Ectodermal cell (in vitro differentiated cells): ENCODE measurements at regions not wholly inside any gene's neighbourhood (a gene's known extent, or its start where the extent isn't known, plus 50 kb on each side); places are given as distances from the start of the nearest gene placed in this dataset.

ENCODE experiments used
- H3K27ac ChIP-seq: 2 replicates; pipeline ENCODE4 v1.7.0; 2013; ENCODE audit warnings: mild to moderate bottlenecking, low read depth, low read length; ENCODE audit not compliant: insufficient read depth, poor library complexity, severe bottlenecking
- H3K27me3 ChIP-seq: 2 replicates; pipeline ENCODE4 v1.7.0; 2013; ENCODE audit warnings: mild to moderate bottlenecking, low read length; ENCODE audit not compliant: insufficient read depth, control insufficient read depth, poor library complexity, severe bottlenecking
- H3K36me3 ChIP-seq: one replicate; pipeline ENCODE4 v1.7.0; 2013; ENCODE audit warnings: low read length; ENCODE audit not compliant: control insufficient read depth, insufficient read depth
- H3K4me1 ChIP-seq: one replicate; pipeline ENCODE4 v1.7.0; 2013; ENCODE audit warnings: low read length; ENCODE audit not compliant: control insufficient read depth, insufficient read depth
- H3K4me3 ChIP-seq: 2 replicates; pipeline ENCODE4 v1.7.0; 2013; ENCODE audit warnings: low read depth, low read length, control low read depth; ENCODE audit not compliant: insufficient read depth
- H3K9me3 ChIP-seq: 2 replicates; pipeline ENCODE4 v1.7.0; 2013; ENCODE audit warnings: mild to moderate bottlenecking, low read length, moderate library complexity; ENCODE audit not compliant: control insufficient read depth
- WGBS, 2 experiments: methylation state at CpG; one replicate each; pipeline ENCODE4 v1.1.7; 2013; ENCODE audit warnings: missing lambda C conversion rate in 2 of 2; 5-methylcytosine and 5-hydroxymethylcytosine counted together

DNA sequence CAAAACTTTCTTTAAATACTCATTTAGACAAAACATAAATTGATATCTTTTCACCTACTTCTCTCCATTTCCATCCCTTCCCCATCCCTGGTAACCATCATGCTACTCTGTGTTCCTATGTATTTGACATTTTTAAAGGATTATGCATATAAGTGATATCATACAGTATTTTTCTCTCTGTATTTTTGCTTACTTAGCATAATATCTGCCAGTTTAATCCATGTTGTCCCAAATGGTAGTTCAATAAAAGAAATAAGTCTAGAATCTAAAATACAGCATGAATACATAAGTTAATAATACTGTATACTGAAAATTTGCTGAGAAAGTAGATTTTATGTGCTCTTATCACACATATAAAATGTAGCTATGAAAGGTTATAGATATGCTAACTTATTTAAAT lies 190.3 kb upstream of the NAV3 start:
- H3K4me3 ChIP-seq, result no peak overlapping the region
- H3K27ac ChIP-seq, result no peak overlapping the region
- no peaks in the 10 kb centered on the region for H3K9me3 ChIP-seq
- H3K27me3 ChIP-seq, result no peaks in the 10 kb centered on the region
- H3K36me3 ChIP-seq, result no peaks in the 10 kb centered on the region
- H3K4me1 ChIP-seq, result peaks cover 8% of the 10 kb centered on the region

DNA sequence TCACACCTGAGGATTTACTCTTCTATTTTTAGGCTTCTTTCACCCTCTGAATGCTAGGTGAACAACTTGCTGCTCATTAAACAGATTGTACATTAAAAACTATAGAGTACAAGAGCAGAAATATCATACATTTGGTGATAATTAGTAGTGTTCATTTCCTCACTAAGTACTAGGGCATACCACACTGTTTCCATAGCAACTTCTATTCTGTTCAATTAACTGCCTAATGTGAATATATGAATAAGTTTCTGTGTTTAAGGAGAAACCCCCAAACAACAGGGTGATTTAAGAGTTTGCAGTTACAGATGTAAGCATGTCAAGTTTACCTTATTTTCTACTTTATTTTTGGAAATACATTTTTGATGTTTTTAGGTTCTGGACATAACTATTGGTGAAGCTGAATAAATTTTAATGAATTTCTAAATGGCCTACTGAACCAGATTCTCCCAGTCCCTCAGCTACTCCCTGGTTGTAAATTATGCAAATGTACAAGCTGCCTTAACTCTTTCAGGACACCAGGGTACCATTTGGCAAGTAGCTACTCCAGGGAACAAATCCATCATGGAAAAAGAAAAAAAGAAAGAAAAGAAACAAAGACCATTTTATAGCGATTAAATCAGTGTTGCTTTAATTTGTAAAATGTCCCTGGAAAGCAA lies 199.8 kb upstream of the NAV3 start:
- H3K4me3 ChIP-seq, result no peak overlapping the region
- no peaks in the 10 kb centered on the region for H3K27me3 ChIP-seq
- H3K36me3 ChIP-seq, result no peaks in the 10 kb centered on the region
- no peak overlapping the region for H3K27ac ChIP-seq
- H3K4me1 ChIP-seq, result no peaks in the 10 kb centered on the region
- H3K9me3 ChIP-seq, result peaks cover 4% of the 10 kb centered on the region
- 97 to 100% methylated on average over 1 of the region's 1 CpG for WGBS, 2 experiments

DNA sequence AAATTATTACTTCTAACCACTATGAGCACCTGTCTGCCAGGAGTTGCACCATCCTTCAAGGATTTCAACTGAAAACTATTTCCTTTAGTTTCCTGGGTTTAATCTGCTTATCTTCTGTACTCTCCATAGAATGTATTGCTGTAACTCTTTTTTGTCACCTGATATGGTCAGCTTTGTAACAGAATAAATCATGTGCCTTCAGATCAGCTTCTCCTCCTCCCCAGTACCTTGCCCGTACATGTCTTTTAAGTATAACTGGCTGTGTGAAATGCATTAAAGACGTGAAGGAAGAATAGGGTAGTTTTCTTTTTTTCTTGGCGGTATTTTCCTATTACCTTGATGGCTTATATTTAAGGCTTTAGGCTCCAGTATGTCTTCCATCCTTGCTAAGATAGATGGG lies 200.3 kb upstream of the NAV3 start:
- Histone ChIP-seq H3K9me3 (peaks cover 4% of the 10 kb centered on the region), H3K27ac (no peak overlapping the region), H3K4me3 (no peak overlapping the region), H3K4me1 (no peaks in the 10 kb centered on the region), H3K27me3 (no peaks in the 10 kb centered on the region), H3K36me3 (no peaks in the 10 kb centered on the region)
- 80 to 83% methylated on average over 1 to 3 of the region's 3 CpGs for WGBS, 2 experiments

DNA sequence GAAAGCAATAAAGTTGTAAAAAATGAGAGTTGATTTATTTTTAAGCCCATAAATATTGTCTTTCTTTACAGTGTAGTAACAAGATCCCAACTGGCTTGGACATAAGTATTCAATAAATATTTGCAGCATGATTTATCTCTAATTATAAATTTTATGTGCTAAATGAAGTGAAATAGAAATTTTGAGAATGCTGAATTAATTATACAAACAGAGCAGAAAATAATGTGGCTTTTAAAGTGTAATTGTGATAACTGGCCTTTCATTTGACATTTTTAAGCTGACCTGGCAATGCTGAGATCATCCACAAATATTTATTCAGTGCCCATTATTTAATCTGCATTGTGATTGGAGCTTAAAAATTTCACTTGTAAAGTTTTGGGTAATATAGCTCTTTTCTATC lies 201.6 kb upstream of the NAV3 start:
- Histone ChIP-seq H3K36me3 (no peaks in the 10 kb centered on the region), H3K9me3 (peaks cover 4% of the 10 kb centered on the region), H3K4me3 (no peak overlapping the region), H3K27me3 (no peaks in the 10 kb centered on the region), H3K4me1 (no peaks in the 10 kb centered on the region), H3K27ac (no peak overlapping the region)

DNA sequence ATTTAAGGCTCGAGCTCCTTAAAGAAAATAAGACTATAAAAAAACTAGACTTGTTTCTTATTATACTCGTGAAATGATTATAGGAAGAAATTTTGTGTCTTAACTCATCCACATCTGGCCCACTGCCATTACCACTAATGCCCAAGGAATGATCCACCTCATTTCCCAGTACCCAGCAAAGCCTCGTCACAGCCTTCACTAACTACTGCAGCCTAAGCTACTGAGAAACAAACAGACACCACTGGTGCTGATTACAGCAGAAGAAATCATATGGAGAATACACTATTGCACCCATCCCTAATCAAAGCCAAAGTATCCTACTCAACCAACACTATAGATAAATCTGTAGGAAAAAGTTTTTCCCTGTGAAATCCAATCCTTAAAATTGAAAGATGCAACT lies 205.3 kb upstream of the NAV3 start:
- no peak overlapping the region for H3K27ac ChIP-seq
- H3K4me3 ChIP-seq, result no peak overlapping the region
- no peaks in the 10 kb centered on the region for H3K4me1 ChIP-seq
- H3K36me3 ChIP-seq, result no peaks in the 10 kb centered on the region
- no peaks in the 10 kb centered on the region for H3K27me3 ChIP-seq
- WGBS, 2 experiments, result 87 to 88% methylated on average over 1 of the region's 3 CpGs
- peaks cover 4% of the 10 kb centered on the region for H3K9me3 ChIP-seq

DNA sequence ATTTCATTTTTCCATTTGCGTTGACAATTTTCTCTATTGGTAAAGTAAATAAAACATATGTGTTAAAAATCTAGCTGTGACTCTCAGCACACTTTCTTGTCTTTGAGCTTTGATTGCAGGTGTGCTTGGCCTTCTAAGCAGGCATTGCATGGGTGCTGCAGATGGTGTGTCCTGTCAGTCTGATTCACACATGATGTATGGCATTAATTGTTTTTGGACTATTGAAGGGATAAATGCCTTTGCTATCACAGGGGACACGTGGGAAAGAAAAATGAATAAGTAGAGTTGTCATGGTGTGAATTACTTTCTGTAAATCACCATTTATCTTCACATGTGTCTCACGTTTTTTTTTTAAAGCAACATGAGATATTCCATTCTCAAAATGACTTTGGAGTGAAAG lies 211.3 kb upstream of the NAV3 start:
- WGBS, 2 experiments, result 85 to 100% methylated on average over 1 to 2 of the region's 3 CpGs

DNA sequence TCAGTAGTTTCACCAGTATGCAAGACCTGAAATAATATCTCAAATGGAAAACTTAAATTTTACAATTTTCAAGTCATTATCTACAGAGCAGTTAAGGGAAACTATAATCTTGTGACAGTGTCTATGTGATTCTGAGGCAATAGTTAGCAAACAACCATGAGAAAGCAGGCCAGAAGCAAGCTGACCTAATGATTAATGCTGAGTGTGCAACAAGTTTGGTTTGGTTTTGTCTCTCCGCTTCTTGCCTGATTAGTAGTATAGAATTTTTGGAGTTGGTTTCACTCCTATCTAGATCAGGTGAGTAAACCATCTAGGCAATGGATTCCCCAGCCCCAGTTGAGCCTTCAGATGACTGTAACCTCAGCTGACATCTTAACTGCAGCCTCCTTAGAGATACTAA lies 212.9 kb upstream of the NAV3 start:
- Histone ChIP-seq H3K9me3 (no peaks in the 10 kb centered on the region), H3K4me3 (no peak overlapping the region), H3K27me3 (no peaks in the 10 kb centered on the region), H3K36me3 (no peaks in the 10 kb centered on the region), H3K4me1 (no peaks in the 10 kb centered on the region), H3K27ac (no peak overlapping the region)
- WGBS, 2 experiments, result 75 to 81% methylated on average over 1 of the region's 1 CpG

More for the DNA sequence above, 211.3 kb upstream of the NAV3 start:
- no peaks in the 10 kb centered on the region for H3K27me3 ChIP-seq
- H3K4me3 ChIP-seq, result no peak overlapping the region
- no peaks in the 10 kb centered on the region for H3K9me3 ChIP-seq
- no peaks in the 10 kb centered on the region for H3K4me1 ChIP-seq
- no peaks in the 10 kb centered on the region for H3K36me3 ChIP-seq
- no peak overlapping the region for H3K27ac ChIP-seq

DNA sequence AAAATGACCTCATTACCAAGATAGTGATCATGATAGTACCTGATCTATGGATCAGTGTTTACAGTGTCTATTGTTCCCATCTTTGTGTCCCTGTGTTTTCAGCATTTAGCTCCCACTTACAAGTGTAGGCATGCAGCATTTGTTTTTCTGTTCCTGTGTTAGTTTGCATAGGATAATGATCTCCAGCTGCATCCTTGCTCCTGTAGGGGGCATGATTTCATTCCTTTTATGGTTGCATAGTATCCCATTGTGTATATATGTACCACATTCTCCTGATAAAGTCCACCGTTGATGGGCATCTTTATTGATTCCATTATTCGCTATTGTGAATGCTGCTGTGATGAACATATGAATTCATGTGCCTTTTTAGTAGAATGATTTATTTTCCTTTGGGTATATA lies 215.4 kb upstream of the NAV3 start:
- Histone ChIP-seq H3K9me3 (no peaks in the 10 kb centered on the region), H3K27ac (no peak overlapping the region), H3K4me1 (no peaks in the 10 kb centered on the region), H3K36me3 (no peaks in the 10 kb centered on the region), H3K4me3 (no peak overlapping the region), H3K27me3 (no peaks in the 10 kb centered on the region)
- WGBS, 2 experiments, result 88 to 93% methylated on average over 2 of the region's 2 CpGs

DNA sequence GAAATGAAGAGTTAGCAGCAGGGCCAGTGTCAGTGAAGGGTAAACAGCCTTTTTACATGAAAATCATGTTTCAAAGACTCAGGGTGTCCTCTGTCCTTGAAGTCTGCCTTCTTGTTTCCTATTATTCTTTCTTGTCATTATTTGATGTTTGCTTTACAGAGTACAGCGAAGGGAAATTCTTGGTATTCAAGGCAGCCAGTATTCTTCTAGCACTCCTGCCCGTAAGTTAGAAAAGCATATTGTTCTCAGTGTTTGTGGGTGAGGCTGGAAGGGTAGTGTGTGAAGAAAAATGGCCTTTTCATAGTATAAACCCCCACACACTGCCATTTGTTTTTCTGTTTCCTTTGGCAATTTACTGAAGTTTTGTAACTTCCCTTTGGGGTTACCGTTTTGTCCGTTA lies 217.3 kb upstream of the NAV3 start:
- no peak overlapping the region for H3K4me3 ChIP-seq
- no peaks in the 10 kb centered on the region for H3K9me3 ChIP-seq
- peaks cover 2% of the 10 kb centered on the region for H3K4me1 ChIP-seq
- WGBS, 2 experiments, result 52 to 62% methylated on average over 4 of the region's 4 CpGs
- no peaks in the 10 kb centered on the region for H3K36me3 ChIP-seq
- H3K27ac ChIP-seq, result no peak overlapping the region
- no peaks in the 10 kb centered on the region for H3K27me3 ChIP-seq

DNA sequence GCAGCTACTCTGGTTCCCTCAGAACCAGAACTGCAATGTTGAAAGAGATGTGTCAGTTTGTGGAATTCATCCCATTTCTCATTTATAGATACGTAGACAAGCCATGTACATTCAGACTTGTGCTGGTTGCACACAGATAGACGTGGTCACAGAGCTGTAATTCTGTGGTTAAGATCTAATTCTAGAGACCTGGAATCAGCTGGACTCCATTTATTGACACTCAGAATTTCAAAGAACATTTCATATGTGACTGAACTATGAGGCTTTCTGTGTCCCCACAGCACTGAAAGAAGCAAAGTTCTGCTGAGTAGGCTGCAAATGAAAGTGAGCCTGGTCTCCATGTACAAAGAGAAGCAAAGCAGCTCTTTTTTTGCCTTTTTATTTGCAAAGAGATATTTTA lies 220.2 kb upstream of the NAV3 start:
- Histone ChIP-seq H3K4me3 (no peak overlapping the region), H3K27ac (peak overlapping the region; percentile 16), H3K36me3 (no peaks in the 10 kb centered on the region), H3K27me3 (no peaks in the 10 kb centered on the region), H3K4me1 (peaks cover 4% of the 10 kb centered on the region), H3K9me3 (no peaks in the 10 kb centered on the region)
- 87 to 98% methylated on average over 2 of the region's 2 CpGs for WGBS, 2 experiments

DNA sequence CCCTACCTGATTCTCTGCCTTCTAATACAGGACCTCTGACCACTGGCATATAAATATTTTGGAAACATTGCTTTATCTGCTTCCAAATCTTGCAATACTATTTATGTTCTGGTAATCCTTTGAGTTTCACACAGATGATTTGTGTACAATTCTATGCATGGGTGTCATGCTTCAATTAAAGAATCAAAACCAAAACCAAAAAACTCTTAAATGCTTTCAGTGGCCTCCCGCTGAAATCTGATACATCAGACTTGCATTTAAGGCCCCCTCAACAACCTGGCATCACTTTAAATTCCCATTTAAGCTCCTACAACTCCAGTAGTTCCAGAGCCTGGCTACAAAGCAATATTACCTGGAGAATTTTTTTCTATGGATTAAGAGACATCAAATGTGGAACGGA lies 221.7 kb upstream of the NAV3 start:
- Histone ChIP-seq H3K9me3 (no peaks in the 10 kb centered on the region), H3K36me3 (no peaks in the 10 kb centered on the region), H3K4me3 (no peak overlapping the region), H3K27me3 (no peaks in the 10 kb centered on the region), H3K27ac (no peak overlapping the region), H3K4me1 (peaks cover 4% of the 10 kb centered on the region)
- 93 to 96% methylated on average over 2 of the region's 2 CpGs for WGBS, 2 experiments
